GM12878 (cell line): ENCODE measurements at regions not wholly inside any gene's neighbourhood (a gene's known extent, or its start where the extent isn't known, plus 50 kb on each side); places are given as distances from the start of the nearest gene placed in this dataset.

Experiments used
- ATF7 ChIP-seq: fragments of 450-650 bp; IDR thresholded peaks from 2 replicates; pipeline ENCODE4 v1.6.1; 2016; ENCODE audit warnings: low read depth, mild to moderate bottlenecking
- BCL3 ChIP-seq: IDR thresholded peaks from 2 replicates; pipeline ENCODE4 v1.6.1; 2011; ENCODE audit warnings: borderline replicate concordance, low read depth, mild to moderate bottlenecking, moderate library complexity, low read length; ENCODE audit not compliant: insufficient read depth, poor library complexity, severe bottlenecking
- CHD4 ChIP-seq: fragments of 200-600 bp; sonication (generic); IDR thresholded peaks from 2 replicates; pipeline ENCODE4 v1.6.1; 2016; ENCODE audit warnings: mild to moderate bottlenecking
- FOS ChIP-seq: IDR thresholded peaks from 3 replicates; pipeline ENCODE4 v1.6.1; 2011; ENCODE audit warnings: borderline replicate concordance; ENCODE audit not compliant: insufficient read length; ENCODE audit errors: extremely low read depth
- IKZF1 ChIP-seq: fragments of 450-650 bp; conservative IDR thresholded peaks from 2 replicates; pipeline ENCODE4 v1.6.1; 2017; ENCODE audit warnings: antibody characterized with exemption, mild to moderate bottlenecking
- JUND ChIP-seq: IDR thresholded peaks from 2 replicates; pipeline ENCODE4 v1.6.1; 2012; ENCODE audit warnings: low read depth, mild to moderate bottlenecking, low read length, improper control_type of control experiment, moderate library complexity
- MYC ChIP-seq: IDR thresholded peaks from 2 replicates; pipeline ENCODE4 v1.6.1; 2011; ENCODE audit warnings: mild to moderate bottlenecking, low read length, moderate library complexity, inconsistent platforms; ENCODE audit not compliant: insufficient read depth, insufficient replicate concordance, insufficient read length, severe bottlenecking
- NFIC ChIP-seq: IDR thresholded peaks from 2 replicates; pipeline ENCODE4 v1.6.1; 2012; ENCODE audit warnings: low read depth, mild to moderate bottlenecking, inconsistent platforms, low read length, moderate library complexity
- NFYB ChIP-seq: IDR thresholded peaks from 2 replicates; pipeline ENCODE4 v1.6.1; 2011; ENCODE audit warnings: low read depth, mild to moderate bottlenecking, low read length, improper control_type of control experiment, moderate library complexity; ENCODE audit not compliant: insufficient read depth
- NKRF ChIP-seq: fragments of 450-650 bp; conservative IDR thresholded peaks from 2 replicates; pipeline ENCODE4 v1.6.1; 2017; ENCODE audit warnings: mild to moderate bottlenecking, moderate library complexity
- NR2F1 ChIP-seq: fragments of 450-650 bp; conservative IDR thresholded peaks from 2 replicates; pipeline ENCODE4 v1.6.1; 2017; ENCODE audit warnings: mild to moderate bottlenecking
- POLR2AphosphoS2 ChIP-seq: IDR thresholded peaks from 2 replicates; pipeline ENCODE4 v1.6.1; 2011; ENCODE audit warnings: low read depth, mild to moderate bottlenecking, low read length, improper control_type of control experiment, moderate library complexity
- PRDM15 ChIP-seq: fragments of 450-650 bp; formaldehyde crosslinking; IDR thresholded peaks from 2 replicates; pipeline ENCODE4 v1.4.0; 2020; ENCODE audit warnings: mild to moderate bottlenecking, moderate library complexity
- RELA ChIP-seq: fragments of 450-650 bp; IDR thresholded peaks from 2 replicates; pipeline ENCODE4 v1.8.0; 2014; ENCODE audit warnings: borderline replicate concordance; ENCODE audit not compliant: partially characterized antibody
- SMAD1 ChIP-seq: fragments of 450-650 bp; IDR thresholded peaks from 2 replicates; pipeline ENCODE4 v1.6.1; 2018; ENCODE audit warnings: mild to moderate bottlenecking, low read depth; ENCODE audit not compliant: partially characterized antibody
- SMARCA5 ChIP-seq: fragments of 450-650 bp; IDR thresholded peaks from 2 replicates; pipeline ENCODE4 v1.6.1; 2017; ENCODE audit warnings: mild to moderate bottlenecking
- SPI1 ChIP-seq: IDR thresholded peaks from 2 replicates; pipeline ENCODE4 v1.6.1; 2011; ENCODE audit warnings: low read depth, mild to moderate bottlenecking, low read length, moderate library complexity, borderline replicate concordance; ENCODE audit not compliant: insufficient read depth
- TF ChIP-seq, protein P1 (sequence below): IDR thresholded peaks from 2 replicates; pipeline ENCODE4 v1.6.1; 2012; ENCODE audit warnings: mild to moderate bottlenecking, low read depth, low read length

- no peak for TF ChIP-seq NFYB
- TF ChIP-seq NR2F1: 0 out of 2 replicates have a peak, but pooled peaks have one; percentile 48
- no peak for TF ChIP-seq SPI1
- TF ChIP-seq PRDM15 (CRISPR knock-in tag): no peak
- TF ChIP-seq NFIC: no peak
- no peak for TF ChIP-seq RELA
- TF ChIP-seq ATF7: no peak
- TF ChIP-seq CHD4: no peak
- TF ChIP-seq IKZF1: peak; percentile 36; the same call in 1 of the 2 replicates
- no peak for TF ChIP-seq SMARCA5
- TF ChIP-seq FOS: no peak
- no peak for TF ChIP-seq POLR2AphosphoS2
- TF ChIP-seq, protein P1, sequence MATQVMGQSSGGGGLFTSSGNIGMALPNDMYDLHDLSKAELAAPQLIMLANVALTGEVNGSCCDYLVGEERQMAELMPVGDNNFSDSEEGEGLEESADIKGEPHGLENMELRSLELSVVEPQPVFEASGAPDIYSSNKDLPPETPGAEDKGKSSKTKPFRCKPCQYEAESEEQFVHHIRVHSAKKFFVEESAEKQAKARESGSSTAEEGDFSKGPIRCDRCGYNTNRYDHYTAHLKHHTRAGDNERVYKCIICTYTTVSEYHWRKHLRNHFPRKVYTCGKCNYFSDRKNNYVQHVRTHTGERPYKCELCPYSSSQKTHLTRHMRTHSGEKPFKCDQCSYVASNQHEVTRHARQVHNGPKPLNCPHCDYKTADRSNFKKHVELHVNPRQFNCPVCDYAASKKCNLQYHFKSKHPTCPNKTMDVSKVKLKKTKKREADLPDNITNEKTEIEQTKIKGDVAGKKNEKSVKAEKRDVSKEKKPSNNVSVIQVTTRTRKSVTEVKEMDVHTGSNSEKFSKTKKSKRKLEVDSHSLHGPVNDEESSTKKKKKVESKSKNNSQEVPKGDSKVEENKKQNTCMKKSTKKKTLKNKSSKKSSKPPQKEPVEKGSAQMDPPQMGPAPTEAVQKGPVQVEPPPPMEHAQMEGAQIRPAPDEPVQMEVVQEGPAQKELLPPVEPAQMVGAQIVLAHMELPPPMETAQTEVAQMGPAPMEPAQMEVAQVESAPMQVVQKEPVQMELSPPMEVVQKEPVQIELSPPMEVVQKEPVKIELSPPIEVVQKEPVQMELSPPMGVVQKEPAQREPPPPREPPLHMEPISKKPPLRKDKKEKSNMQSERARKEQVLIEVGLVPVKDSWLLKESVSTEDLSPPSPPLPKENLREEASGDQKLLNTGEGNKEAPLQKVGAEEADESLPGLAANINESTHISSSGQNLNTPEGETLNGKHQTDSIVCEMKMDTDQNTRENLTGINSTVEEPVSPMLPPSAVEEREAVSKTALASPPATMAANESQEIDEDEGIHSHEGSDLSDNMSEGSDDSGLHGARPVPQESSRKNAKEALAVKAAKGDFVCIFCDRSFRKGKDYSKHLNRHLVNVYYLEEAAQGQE: no peak
- peak; percentile 87 for TF ChIP-seq SMAD1
- no peak for TF ChIP-seq MYC
- no peak for TF ChIP-seq NKRF
- TF ChIP-seq BCL3: no peak
- TF ChIP-seq JUND: no peak
Observed at GRCh38 chr11:23112987-23113886, 253.0 kb upstream of the CCDC179 start (continued).
